ENCODE measurements at regions not wholly inside any gene's neighbourhood (a gene's known extent, or its start where the extent isn't known, plus 50 kb on each side); places are given as distances from the start of the nearest gene placed in this dataset.
"Not testable (repeated sequence)": the region's sequence is repeated elsewhere in the genome, so short reads cannot be mapped to it uniquely, and the experiment has no call there.

- TF ChIP-seq FOXK2 (IDR thresholded peaks at IDR 0.05); BHLHE40 (IDR thresholded peaks at IDR 0.05; ENCODE audit: borderline replicate concordance); SUZ12 (IDR thresholded peaks at IDR 0.05); ZNF384 (IDR thresholded peaks at IDR 0.05); LEF1 (IDR thresholded peaks at IDR 0.05; ENCODE audit: borderline replicate concordance); ARNT (IDR thresholded peaks at IDR 0.05); L3MBTL2 (conservative IDR thresholded peaks at IDR 0.05); SP1 (IDR thresholded peaks at IDR 0.05); NFRKB (IDR thresholded peaks at IDR 0.05); PKNOX1 (IDR thresholded peaks at IDR 0.05); ELF4 (IDR thresholded peaks at IDR 0.05); HDGF (IDR thresholded peaks at IDR 0.05; ENCODE audit: borderline replicate concordance); FOXM1 (IDR thresholded peaks at IDR 0.05; ENCODE audit: borderline replicate concordance): not testable (repeated sequence)
Measured at GRCh38 chr16:10261526-10261925, 79.3 kb upstream of the GRIN2A start.
